ENCODE measurements at regions not wholly inside any gene's neighbourhood (a gene's known extent, or its start where the extent isn't known, plus 50 kb on each side); places are given as distances from the start of the nearest gene placed in this dataset.
"Not testable (repeated sequence)": the region's sequence is repeated elsewhere in the genome, so short reads cannot be mapped to it uniquely, and the experiment has no call there.

- H4K20me1 ChIP-seq (ENCODE audit: insufficient read depth, low read length); H2AFZ ChIP-seq (ENCODE audit: low read length); H3K9me3 ChIP-seq (ENCODE audit: low read length); H3K27ac ChIP-seq (ENCODE audit: low read depth, low read length, poor library complexity, severe bottlenecking); H3K9ac ChIP-seq (ENCODE audit: low read length); H3K9me2 ChIP-seq (ENCODE audit: low read depth, low read length); H3K36me3 ChIP-seq (ENCODE audit: insufficient read depth, low read length); H3K4me1 ChIP-seq (ENCODE audit: insufficient read depth, low read length, severe bottlenecking); H3K79me2 ChIP-seq (ENCODE audit: insufficient read depth, low read length); H3K4me2 ChIP-seq (ENCODE audit: low read length); H3K27me3 ChIP-seq (ENCODE audit: insufficient read depth, low read length); H3F3A ChIP-seq (ENCODE audit: insufficient read depth, low read length); H3K4me3 ChIP-seq (ENCODE audit: low read depth, low read length, poor library complexity, severe bottlenecking): not testable (repeated sequence)
Observed at GRCh38 chr9:41246702-41247101, 57.6 kb upstream of the ZNG1F start.

All from OCI-LY1 (cell line).